GM18907 (cell line): ENCODE measurements at regions not wholly inside any gene's neighbourhood (a gene's known extent, or its start where the extent isn't known, plus 50 kb on each side); places are given as distances from the start of the nearest gene placed in this dataset.

ENCODE experiments used
- ATAC-seq: cut with Tn5 transposase; IDR thresholded peaks from one replicate; pipeline ENCODE4 v1.9.1; 2021; ENCODE audit warnings: mild to moderate bottlenecking, moderate library complexity; ENCODE audit not compliant: unreplicated experiment

DNA sequence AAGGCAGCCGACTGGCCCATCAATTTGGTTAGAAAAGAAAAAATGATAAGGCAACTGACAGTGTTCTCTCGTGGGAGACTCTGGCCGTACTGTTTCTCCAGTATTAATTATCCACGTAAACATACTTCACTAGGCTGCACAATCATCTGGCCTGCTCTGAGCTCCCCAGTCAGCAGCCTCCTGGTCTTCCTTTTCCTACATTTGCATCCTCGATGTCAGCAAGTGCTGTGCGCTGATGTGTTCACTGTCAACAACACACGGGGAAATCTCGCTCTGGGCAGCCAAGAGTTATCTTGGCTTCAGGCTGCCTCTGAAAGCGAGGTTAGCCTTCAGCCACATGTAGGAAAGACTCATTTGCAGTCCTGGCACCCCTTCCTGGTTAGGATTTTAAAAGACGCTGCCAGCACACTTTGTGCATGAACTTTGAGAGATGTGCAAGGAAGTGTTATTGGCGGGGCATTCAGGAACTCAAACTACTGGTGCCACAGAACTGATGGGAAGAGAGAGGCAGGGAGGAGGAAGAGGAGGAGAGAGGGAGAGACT, 460.5 kb upstream of the ARID1B start:
- ATAC-seq: no peak

DNA sequence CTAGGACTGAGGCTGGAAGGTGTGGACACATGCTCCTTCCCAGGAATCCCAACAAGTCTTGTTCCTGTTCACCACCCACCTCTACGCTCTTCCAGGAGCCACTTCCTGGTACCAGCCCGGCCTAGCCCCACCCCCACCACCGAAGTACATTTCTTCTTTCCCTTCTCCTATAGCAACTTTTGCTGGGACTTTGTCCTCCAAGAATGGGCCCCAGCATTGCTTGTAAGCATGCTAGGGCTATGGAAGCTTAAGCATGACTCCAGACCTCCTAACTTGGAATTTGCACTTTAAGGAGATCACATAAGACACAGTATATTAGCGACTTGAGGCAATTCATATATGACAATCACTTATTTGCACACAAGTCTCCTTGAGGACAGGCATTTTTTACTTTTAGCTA, 462.0 kb upstream of the ARID1B start:
- no peak for ATAC-seq

DNA sequence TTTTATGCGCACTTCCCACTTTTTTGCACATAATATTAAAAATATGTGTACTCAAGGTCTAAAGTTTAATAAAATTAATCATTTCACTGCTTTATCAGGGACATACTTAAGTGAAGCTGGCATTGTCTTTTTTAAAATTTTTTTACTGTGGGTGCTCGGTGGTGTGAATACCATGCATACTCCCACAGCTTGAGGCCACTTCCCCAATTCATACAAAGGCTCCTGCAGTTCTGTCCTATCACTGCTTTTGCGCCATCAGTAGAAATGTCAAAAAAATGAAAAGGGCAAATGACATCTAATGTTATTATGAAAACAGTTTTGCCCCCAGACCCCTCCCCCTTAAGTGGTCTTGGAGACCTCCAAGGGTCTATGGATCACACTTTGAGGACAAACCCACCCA, 464.1 kb upstream of the ARID1B start:
- ATAC-seq: no peak

DNA sequence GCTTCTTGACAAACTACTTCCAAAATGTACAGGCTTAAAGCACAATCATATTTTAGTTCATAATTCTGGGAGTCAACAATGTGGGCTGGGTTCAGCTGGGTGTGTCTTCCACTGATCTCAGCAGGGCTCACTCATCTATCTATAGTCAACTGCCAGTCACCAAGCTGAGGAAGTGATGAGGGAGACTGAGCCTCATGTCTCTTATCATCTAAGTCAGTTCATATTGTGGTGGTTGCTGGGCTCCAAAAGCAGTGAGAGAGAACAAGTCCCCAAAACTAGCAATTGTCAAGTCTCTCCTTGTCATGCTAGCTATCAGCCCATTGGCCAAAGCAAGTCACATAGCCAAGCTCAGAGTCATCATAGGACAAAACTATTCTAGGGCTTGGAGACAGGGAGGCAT, 465.9 kb upstream of the ARID1B start:
- ATAC-seq: no peak

DNA sequence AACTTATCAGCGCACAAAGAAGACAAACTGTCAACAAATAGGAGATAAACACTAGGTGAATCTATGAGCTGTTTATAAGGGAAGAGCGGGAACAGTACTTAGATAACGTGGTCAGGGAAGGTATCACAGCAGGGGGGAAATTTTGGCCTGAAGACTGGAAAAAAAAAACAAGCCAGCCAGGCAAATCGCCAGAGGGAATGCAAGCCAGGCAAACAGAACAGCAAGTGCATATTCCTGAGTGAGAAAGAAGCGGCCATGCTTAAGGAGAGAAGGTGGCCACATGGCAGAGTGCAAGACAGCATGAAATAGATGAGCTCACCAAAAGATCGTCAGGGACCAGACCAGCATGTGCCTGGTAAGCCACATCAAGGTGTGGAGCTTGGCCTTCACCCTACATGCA, 466.5 kb upstream of the ARID1B start:
- no peak for ATAC-seq

DNA sequence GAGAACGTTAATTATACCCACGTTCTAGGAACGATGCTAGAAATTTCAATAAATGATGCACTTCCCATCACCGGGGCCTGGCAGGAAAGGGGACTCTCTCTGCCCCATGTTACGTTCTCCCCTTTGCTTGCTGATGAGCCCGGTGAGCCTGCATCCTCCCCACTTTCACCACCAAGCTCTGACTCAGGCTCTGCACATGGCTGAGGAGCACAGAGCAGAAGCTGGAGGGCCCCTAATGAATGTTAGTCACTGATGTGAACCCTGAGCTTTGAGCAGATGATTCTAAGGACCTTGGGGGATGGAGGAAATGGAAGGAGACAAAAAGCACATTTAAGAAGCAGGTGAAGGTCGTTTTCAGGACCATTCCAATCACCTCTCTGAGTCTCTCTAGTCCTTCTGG, 468.2 kb upstream of the ARID1B start:
- no peak for ATAC-seq

DNA sequence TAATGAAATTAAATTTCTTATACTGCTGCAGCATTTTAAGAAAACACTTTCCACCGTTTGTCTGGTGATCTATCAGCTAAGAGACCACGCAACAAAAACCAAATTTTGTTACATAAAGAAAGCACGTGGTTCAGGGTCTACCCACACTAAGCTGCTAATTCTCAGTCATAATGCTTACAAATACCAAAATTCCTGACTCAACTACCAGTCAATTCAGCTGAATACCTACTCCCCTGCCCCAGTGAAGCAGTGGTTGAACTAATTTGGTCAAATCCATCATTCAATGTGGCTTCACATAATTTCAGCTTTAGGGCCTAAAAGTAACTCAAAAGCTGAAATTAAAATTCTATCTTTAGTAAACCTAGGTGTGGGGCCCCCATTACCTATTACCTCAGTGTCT, 468.6 kb upstream of the ARID1B start:
- no peak for ATAC-seq

DNA sequence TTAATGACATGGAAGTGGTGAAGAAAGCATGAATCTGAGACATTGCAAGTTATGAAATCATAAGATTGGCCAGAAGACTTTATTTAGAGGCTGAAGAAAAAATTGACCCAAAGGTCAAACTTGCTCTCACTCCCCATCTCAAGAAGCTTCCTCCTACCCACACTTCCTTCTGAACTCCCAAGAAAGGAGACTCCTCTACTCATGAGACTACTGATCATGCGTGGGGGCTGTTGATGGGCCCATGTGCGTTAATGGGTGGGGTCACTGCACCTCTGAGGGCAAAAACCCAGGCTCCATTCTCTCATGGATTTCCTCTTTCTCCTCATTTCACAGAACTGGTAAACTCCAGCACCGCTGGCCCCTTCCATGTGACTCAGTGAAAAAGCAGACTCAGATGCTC, 470.6 kb upstream of the ARID1B start:
- no peak for ATAC-seq

GRCh38 chr6:156283091-156283490, 494.1 kb upstream of the ARID1B start:
- ATAC-seq: no peak

DNA sequence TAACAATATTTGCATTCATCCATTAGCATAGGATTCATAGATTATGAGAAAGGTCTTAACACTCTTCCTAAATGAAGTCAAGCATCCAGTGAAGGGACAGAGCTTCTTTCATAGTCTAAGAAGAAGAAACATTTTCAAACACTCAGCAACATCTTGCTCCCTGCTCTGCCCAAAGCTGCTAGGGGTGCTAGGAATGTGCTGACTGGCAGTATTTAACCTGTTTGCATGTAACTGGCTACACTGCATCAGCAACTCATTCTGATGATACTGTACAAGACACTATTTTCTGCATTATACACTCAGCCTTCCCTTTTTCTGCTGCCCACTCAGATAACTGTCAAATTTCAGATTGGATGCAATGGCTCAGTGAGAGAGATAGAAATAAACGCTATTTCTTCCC, 495.1 kb upstream of the ARID1B start:
- no peak for ATAC-seq

GRCh38 chr6:156281266-156281665, 495.9 kb upstream of the ARID1B start:
- no peak for ATAC-seq

DNA sequence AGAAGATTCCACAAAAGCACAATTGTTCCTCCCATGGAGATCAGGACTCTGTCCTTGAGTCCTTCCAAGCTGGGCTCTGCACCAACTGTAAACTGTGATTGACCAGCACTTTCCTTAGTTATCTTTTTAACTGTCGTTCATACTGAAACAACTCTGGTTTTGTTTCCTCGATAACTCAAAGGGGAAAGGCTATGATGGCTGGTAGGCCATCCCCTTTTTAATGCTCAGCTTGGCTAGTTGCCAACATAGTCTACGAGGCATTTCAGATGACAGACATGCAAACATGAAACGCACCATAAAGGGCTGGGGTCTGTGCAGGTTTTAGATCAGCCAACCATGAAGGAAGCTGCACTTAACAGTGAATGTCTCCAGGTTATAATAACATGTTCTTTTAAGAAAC, 497.1 kb upstream of the ARID1B start:
- peak; percentile 58 for ATAC-seq

- ATAC-seq: peak; percentile 68
Observed at GRCh38 chr6:156279261-156279969, 497.8 kb upstream of the ARID1B start.

- ATAC-seq: no peak
Observed at GRCh38 chr6:156273065-156273711, 504.0 kb upstream of the ARID1B start.

- ATAC-seq: no peak
Observed at GRCh38 chr6:156269751-156270369, 507.3 kb upstream of the ARID1B start.

- ATAC-seq: no peak
Observed at GRCh38 chr6:156268849-156269248, 508.3 kb upstream of the ARID1B start.

- no peak for ATAC-seq
Observed at GRCh38 chr6:156262014-156262413, 515.2 kb upstream of the ARID1B start.

GRCh38 chr6:156260815-156261214, 516.4 kb upstream of the ARID1B start:
- no peak for ATAC-seq

GRCh38 chr6:156258981-156259380, 518.2 kb upstream of the ARID1B start:
- ATAC-seq: no peak

DNA sequence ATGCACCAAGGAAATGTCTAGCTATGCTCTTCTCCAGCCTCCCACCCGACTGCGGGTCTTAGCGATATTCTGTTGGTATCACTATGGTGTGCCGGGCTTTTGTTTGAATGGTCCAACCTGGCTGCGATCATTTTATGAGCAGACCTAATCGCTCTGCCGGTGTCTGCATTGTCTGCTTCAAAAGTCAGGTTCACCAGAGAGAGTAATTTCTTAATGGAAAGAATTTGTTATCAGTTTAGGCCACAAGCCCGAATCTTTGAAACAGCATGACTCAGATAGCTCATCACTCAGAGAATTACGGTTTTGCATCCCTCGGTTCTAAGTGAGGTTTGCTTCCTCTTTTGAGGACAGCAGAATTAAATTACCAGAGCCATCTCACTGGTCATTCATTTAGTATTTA, 521.0 kb upstream of the ARID1B start:
- ATAC-seq: no peak

GRCh38 chr6:156254240-156254639, 522.9 kb upstream of the ARID1B start:
- ATAC-seq: no peak

DNA sequence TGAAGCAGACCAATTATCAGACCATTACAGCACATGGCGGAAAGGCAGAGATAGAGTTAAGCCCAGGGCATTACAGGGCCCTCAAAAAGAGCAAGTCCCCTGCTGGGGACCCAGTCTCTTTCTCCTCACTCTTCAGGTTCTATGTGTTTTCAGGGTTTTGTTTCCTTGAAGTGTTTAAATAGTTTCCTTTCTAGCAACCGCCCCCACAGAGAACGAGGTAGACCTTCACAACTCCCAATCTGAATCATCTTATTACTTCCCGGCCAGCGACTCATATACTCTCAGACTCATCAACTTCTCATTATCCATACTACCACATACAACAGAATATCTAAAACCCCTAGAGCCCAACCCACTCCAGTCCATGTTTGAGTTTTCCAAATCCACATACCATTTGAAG, 526.6 kb upstream of the ARID1B start:
- ATAC-seq: no peak
